Small intestine (tissue), 7 donors: ENCODE measurements at regions not wholly inside any gene's neighbourhood (a gene's known extent, or its start where the extent isn't known, plus 50 kb on each side); places are given as distances from the start of the nearest gene placed in this dataset.
"Not testable (repeated sequence)": the region's sequence is repeated elsewhere in the genome, so short reads cannot be mapped to it uniquely, and the experiment has no call there.

ENCODE experiments used
- DNase-seq, 2 donors: peaks; one replicate each; pipeline versions ENCODE4 v3.0.0 to v3.0.0-alpha.2; 2013
- FAIRE-seq: peaks from 2 replicates; lab custom pipeline; 2012; peaks lifted over from hg19 to GRCh38; lab: Jason Lieb, UNC
- H3K27ac ChIP-seq, 3 donors: one replicate each; pipeline ENCODE4 v1.5.1; 2013; ENCODE audit warnings: low read length in 2 of 3, mild to moderate bottlenecking in 2 of 3, control low read depth in 1 of 3, inconsistent platforms in 1 of 3, low read depth in 1 of 3, moderate library complexity in 1 of 3
- H3K27me3 ChIP-seq, 3 donors: one replicate each; pipeline ENCODE4 v1.6.1; 2013; ENCODE audit warnings: low read length in 3 of 3, inconsistent platforms in 1 of 3; ENCODE audit not compliant: control insufficient read depth in 3 of 3, insufficient read depth in 3 of 3
- H3K36me3 ChIP-seq, 3 donors: one replicate each; pipeline ENCODE4 v1.6.1; 2013; ENCODE audit warnings: low read length in 3 of 3, inconsistent platforms in 1 of 3, low read depth in 1 of 3, mild to moderate bottlenecking in 1 of 3, moderate library complexity in 1 of 3; ENCODE audit not compliant: control insufficient read depth in 3 of 3, insufficient read depth in 2 of 3
- H3K4me1 ChIP-seq, 3 donors: one replicate each; pipeline ENCODE4 v1.6.1; 2013; ENCODE audit warnings: low read length in 2 of 3, inconsistent platforms in 1 of 3, low read depth in 1 of 3, mild to moderate bottlenecking in 1 of 3, moderate library complexity in 1 of 3; ENCODE audit not compliant: control insufficient read depth in 3 of 3, insufficient read depth in 2 of 3
- H3K4me3 ChIP-seq, 3 donors: one replicate each; pipeline ENCODE4 v1.5.1; 2013; ENCODE audit warnings: low read length in 3 of 3, control low read depth in 1 of 3, inconsistent platforms in 1 of 3, low read depth in 1 of 3, mild to moderate bottlenecking in 1 of 3, moderate library complexity in 1 of 3
- H3K9me3 ChIP-seq, 2 donors: one replicate each; pipeline ENCODE4 v1.6.1; 2013; ENCODE audit warnings: low read depth in 1 of 2, low read length in 1 of 2; ENCODE audit not compliant: control insufficient read depth in 2 of 2, insufficient read depth in 1 of 2
- WGBS, 3 donors: extraction: QIAGEN DNeasy Blood & Tissue Kit; methylation state at CpG; one replicate each; pipeline ENCODE4 v1.1.7; 2013; 5-methylcytosine and 5-hydroxymethylcytosine counted together
- donor health status: healthy with polysubstance abuse.
- donor health status: control.
- donor health status: control.
- donor health status: Bipolar disorder and iron deficiency.
- donor health status: healthy.

GRCh38 chr10:56470701-56471100 lies 109.6 kb upstream of the ZWINT start:
- no peaks in the 10 kb centered on the region for H3K4me1 ChIP-seq
- DNase-seq = no peak
- no peak overlapping the region for H3K27ac ChIP-seq
- no peaks in the 10 kb centered on the region for H3K36me3 ChIP-seq
- no peak overlapping the region for H3K4me3 ChIP-seq
- no peaks in the 10 kb centered on the region for H3K27me3 ChIP-seq
- H3K9me3 ChIP-seq = no peaks in the 10 kb centered on the region
- no peak for FAIRE-seq
- WGBS, 3 donors = 70 to 91% (median 86%) methylated on average over 1 of the region's 1 CpG

GRCh38 chr10:56469482-56469881 lies 108.4 kb upstream of the ZWINT start:
- FAIRE-seq = no peak
- Histone ChIP-seq H3K4me3 (no peak overlapping the region), H3K36me3 (no peaks in the 10 kb centered on the region), H3K4me1 (no peaks in the 10 kb centered on the region), H3K27ac (no peak overlapping the region), H3K27me3 (no peaks in the 10 kb centered on the region), H3K9me3 (no peaks in the 10 kb centered on the region)
- no peak for DNase-seq

GRCh38 chr10:56466005-56466404 lies 104.9 kb upstream of the ZWINT start:
- Histone ChIP-seq H3K36me3 (no peaks in the 10 kb centered on the region), H3K27ac (no peak overlapping the region), H3K9me3 (no peaks in the 10 kb centered on the region), H3K4me1 (no peaks in the 10 kb centered on the region), H3K4me3 (no peak overlapping the region), H3K27me3 (no peaks in the 10 kb centered on the region)
- WGBS, 3 donors = 78 to 81% (median 79%) methylated on average over 6 of the region's 6 CpGs
- FAIRE-seq = no peak
- DNase-seq = no peak

GRCh38 chr10:56449770-56450169 lies 88.7 kb upstream of the ZWINT start:
- FAIRE-seq = no peak
- Histone ChIP-seq H3K27me3 (no peaks in the 10 kb centered on the region), H3K4me1 (no peaks in the 10 kb centered on the region), H3K9me3 (peaks cover 0 to 6% of the 10 kb centered on the region in 2 donors), H3K4me3 (no peak overlapping the region), H3K36me3 (no peaks in the 10 kb centered on the region), H3K27ac (no peak overlapping the region)
- DNase-seq = no peak

- not testable (repeated sequence) for H3K4me1 ChIP-seq, H3K9me3 ChIP-seq, DNase-seq, H3K4me3 ChIP-seq, FAIRE-seq, H3K36me3 ChIP-seq, H3K27ac ChIP-seq, H3K27me3 ChIP-seq
- 82 to 88% (median 86%) methylated on average over 9 to 10 of the region's 10 CpGs for WGBS, 3 donors
These were observed 86.6 kb upstream of the ZWINT start for GRCh38 chr10:56447613-56448012.

- WGBS, 3 donors = 69 to 76% (median 75%) methylated on average over 1 of the region's 1 CpG
- FAIRE-seq, H3K27ac ChIP-seq: not testable (repeated sequence)
These were observed 80.3 kb upstream of the ZWINT start for GRCh38 chr10:56441337-56441736.

More at GRCh38 chr10:56441337-56441736, 80.3 kb upstream of the ZWINT start:
- H3K36me3 ChIP-seq, H3K9me3 ChIP-seq, H3K27me3 ChIP-seq, H3K4me3 ChIP-seq, H3K4me1 ChIP-seq, DNase-seq: not testable (repeated sequence)
